ENCODE measurements at regions not wholly inside any gene's neighbourhood (a gene's known extent, or its start where the extent isn't known, plus 50 kb on each side); places are given as distances from the start of the nearest gene placed in this dataset.

- WGBS, 2 donors, result 35 to 42% methylated on average over 3 of the region's 3 CpGs
- H3K4me3 ChIP-seq, result no peak overlapping the region
- H3K27ac ChIP-seq, result no peak overlapping the region
- no peaks in the 10 kb centered on the region for H3K9me3 ChIP-seq
- H3K27me3 ChIP-seq, result no peaks in the 10 kb centered on the region
- intact Hi-C loops (cut with DNase I), result no loop called here
- TF ChIP-seq, protein P1, sequence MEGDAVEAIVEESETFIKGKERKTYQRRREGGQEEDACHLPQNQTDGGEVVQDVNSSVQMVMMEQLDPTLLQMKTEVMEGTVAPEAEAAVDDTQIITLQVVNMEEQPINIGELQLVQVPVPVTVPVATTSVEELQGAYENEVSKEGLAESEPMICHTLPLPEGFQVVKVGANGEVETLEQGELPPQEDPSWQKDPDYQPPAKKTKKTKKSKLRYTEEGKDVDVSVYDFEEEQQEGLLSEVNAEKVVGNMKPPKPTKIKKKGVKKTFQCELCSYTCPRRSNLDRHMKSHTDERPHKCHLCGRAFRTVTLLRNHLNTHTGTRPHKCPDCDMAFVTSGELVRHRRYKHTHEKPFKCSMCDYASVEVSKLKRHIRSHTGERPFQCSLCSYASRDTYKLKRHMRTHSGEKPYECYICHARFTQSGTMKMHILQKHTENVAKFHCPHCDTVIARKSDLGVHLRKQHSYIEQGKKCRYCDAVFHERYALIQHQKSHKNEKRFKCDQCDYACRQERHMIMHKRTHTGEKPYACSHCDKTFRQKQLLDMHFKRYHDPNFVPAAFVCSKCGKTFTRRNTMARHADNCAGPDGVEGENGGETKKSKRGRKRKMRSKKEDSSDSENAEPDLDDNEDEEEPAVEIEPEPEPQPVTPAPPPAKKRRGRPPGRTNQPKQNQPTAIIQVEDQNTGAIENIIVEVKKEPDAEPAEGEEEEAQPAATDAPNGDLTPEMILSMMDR (IDR thresholded peaks at IDR 0.05), result no peak
- no peak for TF ChIP-seq EP300 (IDR thresholded peaks at IDR 0.05)
- TF ChIP-seq POLR2A (IDR thresholded peaks at IDR 0.05), result no peak
- DNase-seq, result no peak
- no peaks in the 10 kb centered on the region for H3K4me1 ChIP-seq
- H3K36me3 ChIP-seq, result no peaks in the 10 kb centered on the region
Measured at GRCh38 chr16:35841632-35842031, 2382.2 kb downstream of the TP53TG3F start.

GRCh38 chr16:35862242-35862641, 2402.8 kb downstream of the TP53TG3F start:
- TF ChIP-seq, protein P1 (IDR thresholded peaks at IDR 0.05), result no peak
- TF ChIP-seq POLR2AphosphoS5 (IDR thresholded peaks at IDR 0.05), result no peak
- TF ChIP-seq EP300 (IDR thresholded peaks at IDR 0.05), result no peak
- no peak for TF ChIP-seq POLR2A (IDR thresholded peaks at IDR 0.05)
- no peaks in the 10 kb centered on the region for H3K4me1 ChIP-seq
- no peak overlapping the region for H3K4me3 ChIP-seq
- intact Hi-C loops (cut with DNase I), result no loop called here
- no peak for DNase-seq
- H3K9me3 ChIP-seq, result peaks cover 0 to 17% (median 0%) of the 10 kb centered on the region in 4 donors
- H3K36me3 ChIP-seq, result no peaks in the 10 kb centered on the region
- no peak overlapping the region for H3K27ac ChIP-seq
- H3K27me3 ChIP-seq, result no peaks in the 10 kb centered on the region

DNA sequence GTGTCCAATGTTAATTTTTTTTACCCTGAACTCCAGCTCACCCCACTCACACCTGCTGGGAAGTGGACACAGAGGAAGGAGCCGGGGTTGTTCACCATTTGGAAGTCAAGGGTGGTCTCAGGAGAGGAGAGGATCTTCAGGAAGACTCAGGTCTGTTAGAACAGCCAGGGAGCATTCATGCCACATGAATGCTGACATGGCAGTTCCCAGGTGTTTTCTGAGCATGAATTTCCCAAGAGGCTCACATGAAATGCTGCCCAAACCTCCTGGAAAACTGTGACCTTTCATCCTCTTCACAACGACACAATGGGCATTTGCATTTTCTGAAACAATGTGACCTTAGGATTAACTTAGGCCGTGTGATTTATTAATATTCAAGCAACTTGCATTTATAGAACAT, 2409.2 kb downstream of the TP53TG3F start:
- no peaks in the 10 kb centered on the region for H3K4me1 ChIP-seq
- H3K4me3 ChIP-seq, result no peak overlapping the region
- TF ChIP-seq EP300 (IDR thresholded peaks at IDR 0.05), result no peak
- TF ChIP-seq, protein P1 (IDR thresholded peaks at IDR 0.05), result no peak
- no peak for TF ChIP-seq POLR2AphosphoS5 (IDR thresholded peaks at IDR 0.05)
- TF ChIP-seq POLR2A (IDR thresholded peaks at IDR 0.05), result no peak
- H3K9me3 ChIP-seq, result peaks cover 0 to 9% (median 0%) of the 10 kb centered on the region in 4 donors
- no peak overlapping the region for H3K27ac ChIP-seq
- 45 to 51% methylated on average over 3 of the region's 3 CpGs for WGBS, 2 donors
- no peaks in the 10 kb centered on the region for H3K27me3 ChIP-seq
- H3K36me3 ChIP-seq, result no peaks in the 10 kb centered on the region
- DNase-seq, result no peak
- intact Hi-C loops (cut with DNase I), result no loop called here

GRCh38 chr16:35873472-35873871, 2414.1 kb downstream of the TP53TG3F start:
- intact Hi-C loops (cut with DNase I), result no loop called here
- Histone ChIP-seq H3K27ac (no peak overlapping the region), H3K4me1 (no peaks in the 10 kb centered on the region), H3K9me3 (peaks cover 0 to 3% (median 0%) of the 10 kb centered on the region in 4 donors), H3K36me3 (no peaks in the 10 kb centered on the region), H3K27me3 (no peaks in the 10 kb centered on the region), H3K4me3 (no peak overlapping the region)
- 72 to 80% methylated on average over 4 of the region's 4 CpGs for WGBS, 2 donors
- DNase-seq, result no peak
- no peak for TF ChIP-seq EP300 (IDR thresholded peaks at IDR 0.05)
- TF ChIP-seq, protein P1 (IDR thresholded peaks at IDR 0.05), result no peak
- TF ChIP-seq POLR2A (IDR thresholded peaks at IDR 0.05), result no peak

- Histone ChIP-seq H3K27ac (no peak overlapping the region), H3K9me3 (peaks cover 0 to 10% (median 0%) of the 10 kb centered on the region in 4 donors), H3K36me3 (no peaks in the 10 kb centered on the region), H3K4me3 (no peak overlapping the region), H3K4me1 (no peaks in the 10 kb centered on the region), H3K27me3 (no peaks in the 10 kb centered on the region)
- TF ChIP-seq, protein P1 (IDR thresholded peaks at IDR 0.05), result no peak
- TF ChIP-seq EP300 (IDR thresholded peaks at IDR 0.05) (no peak), POLR2A (IDR thresholded peaks at IDR 0.05) (no peak), POLR2AphosphoS5 (IDR thresholded peaks at IDR 0.05) (no peak)
- intact Hi-C loops (cut with DNase I), result no loop called here
- DNase-seq, result no peak
- WGBS, 2 donors, result 73% methylated on average over 2 of the region's 2 CpGs
Measured at GRCh38 chr16:35881654-35882053, 2422.2 kb downstream of the TP53TG3F start.

Measured in sigmoid colon (tissue), 6 donors.